ENCODE measurements at regions not wholly inside any gene's neighbourhood (a gene's known extent, or its start where the extent isn't known, plus 50 kb on each side); places are given as distances from the start of the nearest gene placed in this dataset.
"Not testable (repeated sequence)": the region's sequence is repeated elsewhere in the genome, so short reads cannot be mapped to it uniquely, and the experiment has no call there.

GRCh38 chr18:30419399-30419798 is 623.1 kb downstream of the DSC3 start:
- DNase-seq = not testable (repeated sequence)

GRCh38 chr18:30415903-30416302 is 626.6 kb downstream of the DSC3 start:
- DNase-seq = no peak

GRCh38 chr18:30409120-30409519 is 633.4 kb downstream of the DSC3 start:
- no peak for DNase-seq

- DNase-seq = no peak
Measured at GRCh38 chr18:30406728-30407127, 635.8 kb downstream of the DSC3 start.

- no peak for DNase-seq
Measured at GRCh38 chr18:30405038-30405437, 637.5 kb downstream of the DSC3 start.

GRCh38 chr18:30404422-30404821 is 638.1 kb downstream of the DSC3 start:
- no peak for DNase-seq

- DNase-seq = no peak
Measured at GRCh38 chr18:30403278-30403677, 639.3 kb downstream of the DSC3 start.

- DNase-seq = no peak
Measured at GRCh38 chr18:30387401-30387800, 655.1 kb downstream of the DSC3 start.

- DNase-seq = no peak
Measured at GRCh38 chr18:30386624-30387023, 655.9 kb downstream of the DSC3 start.

GRCh38 chr18:30385684-30386083 is 656.9 kb downstream of the DSC3 start:
- DNase-seq = no peak

- no peak for DNase-seq
Measured at GRCh38 chr18:30381826-30382225, 660.7 kb downstream of the DSC3 start.

GRCh38 chr18:30378097-30378496 is 664.4 kb downstream of the DSC3 start:
- no peak for DNase-seq

GRCh38 chr18:30376515-30376914 is 666.0 kb downstream of the DSC3 start:
- DNase-seq = no peak

GRCh38 chr18:30361864-30362540 is 680.5 kb downstream of the DSC3 start:
- DNase-seq = no peak

- DNase-seq = no peak
Measured at GRCh38 chr18:30359521-30359920, 683.0 kb downstream of the DSC3 start.

GRCh38 chr18:30358555-30358954 is 684.0 kb downstream of the DSC3 start:
- DNase-seq = no peak

GRCh38 chr18:30352551-30353168 is 689.9 kb downstream of the DSC3 start:
- DNase-seq = no peak

- DNase-seq = no peak
Measured at GRCh38 chr18:30350263-30350662, 692.3 kb downstream of the DSC3 start.

- DNase-seq = no peak
Measured at GRCh38 chr18:30343090-30343489, 699.5 kb downstream of the DSC3 start.

GRCh38 chr18:30342675-30343074 is 699.9 kb downstream of the DSC3 start:
- no peak for DNase-seq

GRCh38 chr18:30334781-30335180 is 707.8 kb downstream of the DSC3 start:
- DNase-seq = no peak

GRCh38 chr18:30333310-30333709 is 709.2 kb downstream of the DSC3 start:
- DNase-seq = no peak

GRCh38 chr18:30328839-30329238 is 713.7 kb downstream of the DSC3 start:
- DNase-seq = no peak

- DNase-seq = no peak
Measured at GRCh38 chr18:30302181-30302580, 740.4 kb downstream of the DSC3 start.

GRCh38 chr18:30298769-30299168 is 743.8 kb downstream of the DSC3 start:
- DNase-seq = no peak
